SK-N-SH (cell line): ENCODE measurements at regions not wholly inside any gene's neighbourhood (a gene's known extent, or its start where the extent isn't known, plus 50 kb on each side); places are given as distances from the start of the nearest gene placed in this dataset.

Experiments
- CTCF ChIA-PET: fragments of 300-600, 350-600 bp; formaldehyde crosslinking; extraction: SDS; loops from one replicate; lab custom pipeline; 2021; lab: Yijun Ruan, JAX
- POLR2A ChIA-PET: fragments of 350-600 bp; sonication (Branson Sonifier 250); formaldehyde crosslinking; extraction: SDS; loops from one replicate; lab custom pipeline; 2020; ENCODE audit warnings: antibody characterized with exemption, inconsistent platforms; lab: Yijun Ruan, JAX
- DNase-seq: peaks from one replicate; pipeline ENCODE4 v3.0.0; 2012
- H2AFZ ChIP-seq: fragments of 200-600 bp; sonication (generic); 2 replicates; pipeline ENCODE4 v1.8.1; 2016; ENCODE audit warnings: antibody characterized with exemption, mild to moderate bottlenecking, low read depth
- H3F3A ChIP-seq: fragments of 200-600 bp; sonication (generic); replicated peaks from 2 replicates; pipeline ENCODE3; 2016; ENCODE audit warnings: antibody characterized with exemption, mild to moderate bottlenecking; ENCODE audit not compliant: insufficient read depth
- H3K27ac ChIP-seq, 2 experiments: fragments of 200-500 bp in 1 of 2; fragments of 200-600 bp in 1 of 2; sonication (Bioruptor generic) in 1 of 2; sonication (generic), shearing (Covaris generic) in 1 of 2; 2 replicates each; pipeline versions ENCODE4 v1.5.1 to v1.6.1; 2014 to 2016; ENCODE audit warnings: low read depth in 2 of 2, inconsistent platforms in 1 of 2, low read length in 1 of 2, mild to moderate bottlenecking in 1 of 2, mixed read lengths in 1 of 2
- H3K27me3 ChIP-seq: fragments of 200-600 bp; sonication (generic), shearing (Covaris generic); 2 replicates; pipeline ENCODE4 v1.6.1; 2016; ENCODE audit warnings: mixed run types; ENCODE audit not compliant: insufficient read depth
- H3K36me3 ChIP-seq, 2 experiments: fragments of 200-500 bp in 1 of 2; fragments of 200-600 bp in 1 of 2; sonication (Bioruptor generic) in 1 of 2; sonication (generic) in 1 of 2; replicated peaks in 1 of 2; 2 replicates each; pipeline versions ENCODE3 to v1.5.1; 2014 to 2016; ENCODE audit warnings: low read length in 1 of 2, mild to moderate bottlenecking in 1 of 2; ENCODE audit not compliant: insufficient read depth in 2 of 2, control insufficient read depth in 1 of 2
- H3K4me1 ChIP-seq, 2 experiments: fragments of 200-500 bp in 1 of 2; fragments of 200-600 bp in 1 of 2; sonication (Bioruptor generic) in 1 of 2; sonication (generic), shearing (Covaris generic) in 1 of 2; 2 replicates each; pipeline versions ENCODE4 v1.5.1 to v1.6.1; 2014 to 2016; ENCODE audit warnings: low read depth in 1 of 2, low read length in 1 of 2, mixed run types in 1 of 2; ENCODE audit not compliant: insufficient read depth in 2 of 2, control insufficient read depth in 1 of 2
- H3K4me2 ChIP-seq: fragments of 200-600 bp; sonication (generic), shearing (Covaris generic); 2 replicates; pipeline ENCODE4 v1.6.1; 2017; ENCODE audit warnings: mixed run types
- H3K4me3 ChIP-seq, 2 experiments: fragments of 200-500 bp in 1 of 2; fragments of 200-600 bp in 1 of 2; sonication (Bioruptor generic) in 1 of 2; sonication (generic), shearing (Covaris generic) in 1 of 2; 2 replicates each; pipeline versions ENCODE4 v1.5.1 to v1.8.1; 2014 to 2016; ENCODE audit warnings: low read depth in 2 of 2, inconsistent platforms in 1 of 2, low read length in 1 of 2, mild to moderate bottlenecking in 1 of 2, mixed read lengths in 1 of 2, moderate library complexity in 1 of 2
- H3K79me2 ChIP-seq: fragments of 200-600 bp; sonication (generic); 2 replicates; pipeline ENCODE4 v1.8.1; 2017; ENCODE audit warnings: mild to moderate bottlenecking; ENCODE audit not compliant: insufficient read depth
- H3K9ac ChIP-seq: fragments of 200-600 bp; sonication (generic); 2 replicates; pipeline ENCODE4 v1.6.1; 2017; ENCODE audit warnings: mixed run types
- H3K9me2 ChIP-seq: fragments of 200-600 bp; sonication (generic); 2 replicates; pipeline ENCODE4 v1.6.1; 2017; ENCODE audit warnings: mixed run types
- H3K9me3 ChIP-seq: fragments of 200-600 bp; sonication (generic); 2 replicates; pipeline ENCODE4 v1.6.1; 2017; ENCODE audit warnings: mixed run types, mild to moderate bottlenecking, moderate library complexity
- H4K20me1 ChIP-seq: fragments of 200-600 bp; sonication (generic); 2 replicates; pipeline ENCODE4 v1.6.1; 2017; ENCODE audit warnings: mild to moderate bottlenecking, mixed run types; ENCODE audit not compliant: insufficient read depth
- CHD2 ChIP-seq: fragments of 150-350 bp; IDR thresholded peaks from 2 replicates; pipeline ENCODE4 v1.6.1; 2018; ENCODE audit warnings: low read length; ENCODE audit not compliant: partially characterized antibody
- EP300 ChIP-seq, 2 experiments: IDR thresholded peaks; 2 replicates each; pipeline versions ENCODE4 v1.4.0 to v1.6.1; 2012; ENCODE audit warnings: borderline replicate concordance in 1 of 2, low read depth in 1 of 2, low read length in 1 of 2
- FOXJ3 ChIP-seq: sonication (generic); formaldehyde crosslinking; IDR thresholded peaks from 2 replicates; pipeline ENCODE4 v1.5.1; 2020; ENCODE audit warnings: mild to moderate bottlenecking, missing genetic modification reagents
- GABPA ChIP-seq: IDR thresholded peaks from 2 replicates; pipeline ENCODE4 v1.4.0; 2012; ENCODE audit warnings: low read depth, mild to moderate bottlenecking
- GATA2 ChIP-seq: sonication (generic); formaldehyde crosslinking; IDR thresholded peaks from 2 replicates; pipeline ENCODE4 v1.5.0; 2020; ENCODE audit warnings: mild to moderate bottlenecking, missing genetic modification reagents
- IRF3 ChIP-seq: fragments of 150-350 bp; IDR thresholded peaks from 2 replicates; pipeline ENCODE4 v1.6.1; 2016; ENCODE audit warnings: mild to moderate bottlenecking, low read depth, low read length
- JUND ChIP-seq: IDR thresholded peaks from 2 replicates; pipeline ENCODE4 v1.4.0; 2012
- MXI1 ChIP-seq: IDR thresholded peaks from 2 replicates; pipeline ENCODE4 v1.6.1; 2012; ENCODE audit warnings: mild to moderate bottlenecking, low read depth, low read length, improper control_type of control experiment
- NFIC ChIP-seq: IDR thresholded peaks from 2 replicates; pipeline ENCODE4 v1.4.0; 2012; ENCODE audit warnings: borderline replicate concordance
- NRF1 ChIP-seq: IDR thresholded peaks from 2 replicates; pipeline ENCODE4 v1.6.1; 2012; ENCODE audit warnings: low read depth, mild to moderate bottlenecking, low read length
- PBX3 ChIP-seq: IDR thresholded peaks from 2 replicates; pipeline ENCODE4; 2012
- POLR2AphosphoS5 ChIP-seq: IDR thresholded peaks from 2 replicates; pipeline ENCODE4 v1.6.1; 2012; ENCODE audit warnings: low read depth, low read length
- RAD21 ChIP-seq: IDR thresholded peaks from 2 replicates; pipeline ENCODE4 v1.6.1; 2012; ENCODE audit warnings: mild to moderate bottlenecking, low read length
- RFX5 ChIP-seq: IDR thresholded peaks from 2 replicates; pipeline ENCODE4 v1.6.1; 2012; ENCODE audit warnings: mild to moderate bottlenecking, improper control_type of control experiment, low read length
- RXRA ChIP-seq: IDR thresholded peaks from 2 replicates; pipeline ENCODE4 v1.4.0; 2012; ENCODE audit warnings: low read depth, mild to moderate bottlenecking, borderline replicate concordance
- SMC3 ChIP-seq: IDR thresholded peaks from 2 replicates; pipeline ENCODE4 v1.6.1; 2012; ENCODE audit warnings: low read depth, low read length, improper control_type of control experiment
- TAF1 ChIP-seq: IDR thresholded peaks from 2 replicates; pipeline ENCODE4 v1.6.1; 2012; ENCODE audit warnings: low read depth, mild to moderate bottlenecking, low read length, moderate library complexity, borderline replicate concordance
- TCF12 ChIP-seq: IDR thresholded peaks from 2 replicates; pipeline ENCODE4 v1.4.0; 2012
- USF2 ChIP-seq: fragments of 150-350 bp; IDR thresholded peaks from 2 replicates; pipeline ENCODE4 v1.6.1; 2017; ENCODE audit warnings: antibody characterized with exemption, low read length, low read depth, borderline replicate concordance
- ZBTB33 ChIP-seq: IDR thresholded peaks from 2 replicates; pipeline ENCODE4 v1.4.0; 2012; ENCODE audit warnings: low read depth, borderline replicate concordance
- WGBS: methylation state at CpG from one replicate; pipeline ENCODE4 v1.1.6; 2017; ENCODE audit warnings: low lambda C conversion rate; 5-methylcytosine and 5-hydroxymethylcytosine counted together

- TF ChIP-seq MXI1 (no peak), TCF12 (no peak), TAF1 (no peak), PBX3 (no peak), GATA2 (CRISPR knock-in tag) (no peak)
- H4K20me1 ChIP-seq, result no peaks in the 10 kb centered on the region
- ChIA-PET POLR2A (no interaction called here), CTCF (interaction anchor here (0.7 kb wide), 1 partner anchor 869 kb away, joined by 3 read pairs; no protein-coding TSS in a partner anchor)
- no peaks in the 10 kb centered on the region for H3K9me2 ChIP-seq
- H3K27ac ChIP-seq, result no peak overlapping the region
- no peak overlapping the region for H2AFZ ChIP-seq
- no peak for DNase-seq
- no peak overlapping the region for H3K9ac ChIP-seq
- H3F3A ChIP-seq, result no peaks in the 10 kb centered on the region
- H3K36me3 ChIP-seq, result no peaks in the 10 kb centered on the region
- no peaks in the 10 kb centered on the region for H3K27me3 ChIP-seq
- H3K9me3 ChIP-seq, result no peaks in the 10 kb centered on the region
- H3K4me2 ChIP-seq, result no peak overlapping the region
- no peak overlapping the region for H3K4me3 ChIP-seq
- no peaks in the 10 kb centered on the region for H3K4me1 ChIP-seq
- no peaks in the 10 kb centered on the region for H3K79me2 ChIP-seq
- WGBS, result 85% methylated on average over 1 of the region's 1 CpG
Measured at GRCh38 chr1:58861076-58861475, 77.2 kb upstream of the JUN start.

- ChIA-PET CTCF (no interaction called here), POLR2A (no interaction called here)
- Histone ChIP-seq H3K27ac (no peak overlapping the region), H3K9me2 (no peaks in the 10 kb centered on the region), H3K4me3 (no peak overlapping the region), H3K27me3 (no peaks in the 10 kb centered on the region), H3K4me1 (no peaks in the 10 kb centered on the region), H3K79me2 (no peaks in the 10 kb centered on the region), H4K20me1 (no peaks in the 10 kb centered on the region), H3K36me3 (no peaks in the 10 kb centered on the region), H3K9ac (no peak overlapping the region), H3K4me2 (no peak overlapping the region), H3F3A (no peaks in the 10 kb centered on the region), H3K9me3 (no peaks in the 10 kb centered on the region), H2AFZ (no peak overlapping the region)
- TF ChIP-seq IRF3 (no peak), ZBTB33 (no peak), NFIC (no peak), RFX5 (no peak), EP300 (IDR thresholded peaks at IDR 0.05; ENCODE audit: borderline replicate concordance in 1 of 2, low read depth in 1 of 2, low read length in 1 of 2) (no peak), CHD2 (no peak), POLR2AphosphoS5 (no peak), JUND (no peak), FOXJ3 (CRISPR knock-in tag) (no peak), RXRA (no peak), MXI1 (no peak), RAD21 (no peak), TAF1 (no peak), SMC3 (no peak), USF2 (no peak), GABPA (no peak), NRF1 (no peak)
- DNase-seq, result no peak
Measured at GRCh38 chr1:58861506-58861905, 77.7 kb upstream of the JUN start.
